BLaER1 treated with 17β-estradiol and CSF1 and Interleukin-3, amounts not matched to agents 10 nM and 100 nM (cell line): ENCODE measurements at regions not wholly inside any gene's neighbourhood (a gene's known extent, or its start where the extent isn't known, plus 50 kb on each side); places are given as distances from the start of the nearest gene placed in this dataset.

Experiments
- H3K27ac ChIP-seq, 11 experiments: shearing (Covaris generic); formaldehyde crosslinking; 2 replicates each; pipeline ENCODE4 v1.8.1; 2022
- H3K27me3 ChIP-seq, 11 experiments: shearing (Covaris generic); formaldehyde crosslinking; 2 replicates each; pipeline ENCODE4 v1.8.1; 2022
- H3K36me3 ChIP-seq, 11 experiments: shearing (Covaris generic); formaldehyde crosslinking; 2 replicates each; pipeline ENCODE4 v1.8.1; 2022
- H3K4me1 ChIP-seq, 10 experiments: shearing (Covaris generic); formaldehyde crosslinking; 2 replicates each; pipeline ENCODE4 v1.8.1; 2022
- H3K4me2 ChIP-seq, 11 experiments: shearing (Covaris generic); formaldehyde crosslinking; 2 replicates each; pipeline ENCODE4 v1.8.1; 2022
- H3K4me3 ChIP-seq, 10 experiments: shearing (Covaris generic); formaldehyde crosslinking; 2 replicates each; pipeline ENCODE4 v1.8.1; 2022
- H3K9ac ChIP-seq, 11 experiments: shearing (Covaris generic); formaldehyde crosslinking; 2 replicates each; pipeline ENCODE4 v1.8.1; 2022
- H3K9me3 ChIP-seq, 11 experiments: shearing (Covaris generic); formaldehyde crosslinking; replicated peaks in 1 of 11; 2 replicates each; pipeline ENCODE4 v1.8.1; 2022
- H4K20me1 ChIP-seq, 11 experiments: shearing (Covaris generic); formaldehyde crosslinking; 2 replicates each; pipeline ENCODE4 v1.8.1; 2022
- Cebpa-rat ChIP-seq, 11 experiments: shearing (Covaris generic); IDR thresholded peaks; 2 replicates each; pipeline ENCODE4 v1.8.1; 2022

DNA sequence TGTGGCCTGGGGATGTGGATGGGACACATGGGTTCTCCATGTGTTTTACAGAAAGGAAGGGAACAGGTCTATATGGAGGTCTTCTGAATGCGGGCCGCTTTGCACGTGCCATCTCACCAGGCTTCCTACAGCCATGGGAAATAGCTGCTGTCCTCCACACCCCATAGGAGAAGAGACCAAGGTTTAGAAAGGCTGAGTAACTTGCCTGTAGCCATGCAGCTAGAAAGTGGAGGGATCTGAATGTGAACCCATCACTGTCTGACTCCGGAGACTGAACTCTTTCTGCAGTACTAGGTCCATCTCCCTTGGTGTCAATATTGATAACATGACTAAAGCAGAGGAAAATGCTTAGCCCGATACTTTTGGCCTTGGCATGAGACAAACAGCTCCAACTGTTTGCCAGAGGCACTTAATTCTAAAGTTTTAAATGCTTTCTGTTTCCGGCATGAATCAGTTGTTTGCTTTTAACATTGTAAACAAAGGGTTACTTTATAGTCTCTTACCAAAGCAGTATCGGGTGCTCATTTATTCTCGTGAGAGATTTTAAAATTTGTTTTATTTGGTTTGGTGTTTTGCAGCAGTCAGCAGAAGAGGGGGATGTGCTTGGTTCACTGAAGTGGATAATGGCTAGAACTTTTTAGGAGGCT lies 64.8 kb upstream of the LOXL4 start:
- H3K9ac ChIP-seq: no peak overlapping the region
- H3K27me3 ChIP-seq: no peaks in the 10 kb centered on the region
- no peak overlapping the region for H3K27ac ChIP-seq
- H3K36me3 ChIP-seq: no peaks in the 10 kb centered on the region
- no peak overlapping the region for H3K4me2 ChIP-seq
- no peak for TF ChIP-seq Cebpa-rat (IDR thresholded peaks at IDR 0.05)
- no peak overlapping the region for H3K4me3 ChIP-seq
- H3K4me1 ChIP-seq: peaks cover 0 to 26% (median 7%) of the 10 kb centered on the region in 10 experiments; a peak in 12 of 20 replicates
- no peaks in the 10 kb centered on the region for H4K20me1 ChIP-seq
- H3K9me3 ChIP-seq: peaks cover 0 to 12% (median 7%) of the 10 kb centered on the region in 11 experiments; a peak in 17 of 22 replicates

- H3K9ac ChIP-seq: no peak overlapping the region
- peaks cover 0 to 6% (median 0%) of the 10 kb centered on the region in 11 experiments; a peak in 5 of 22 replicates for H3K27me3 ChIP-seq
- peak overlapping the region in 2 of 11 experiments; percentile 2 to 8; a peak in 2 of 22 replicates for H3K4me2 ChIP-seq
- H3K4me3 ChIP-seq: no peak overlapping the region
- H4K20me1 ChIP-seq: no peaks in the 10 kb centered on the region
- peaks cover 3 to 31% (median 15%) of the 10 kb centered on the region in 10 experiments; a peak in 16 of 20 replicates for H3K4me1 ChIP-seq
- H3K36me3 ChIP-seq: no peaks in the 10 kb centered on the region
- no peak for TF ChIP-seq Cebpa-rat (IDR thresholded peaks at IDR 0.05)
- peaks cover 0 to 12% (median 7%) of the 10 kb centered on the region in 11 experiments; a peak in 17 of 22 replicates for H3K9me3 ChIP-seq
- no peak overlapping the region for H3K27ac ChIP-seq
These were observed 63.9 kb upstream of the LOXL4 start for GRCh38 chr10:98331885-98332284.

DNA sequence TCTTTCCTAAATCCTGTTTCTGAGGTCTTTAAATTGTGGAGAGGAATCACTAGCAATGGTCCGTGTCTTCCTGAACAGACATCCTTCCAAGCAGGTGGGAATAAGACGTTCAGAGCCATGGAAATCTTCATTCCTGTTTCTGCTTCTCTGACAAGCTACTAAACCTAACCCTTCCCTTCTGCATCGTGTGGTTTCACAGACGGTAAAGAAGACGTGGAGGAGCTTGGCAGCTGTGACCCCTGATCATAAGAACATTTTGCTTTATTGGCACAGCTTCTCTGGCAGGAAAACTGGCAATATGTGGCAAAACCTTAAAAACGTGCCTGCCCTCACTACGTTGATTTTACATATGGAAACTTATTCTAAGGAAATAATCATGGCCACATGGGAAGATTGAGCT lies 63.0 kb upstream of the LOXL4 start:
- Histone ChIP-seq H3K4me3 (no peak overlapping the region), H3K9me3 (peaks cover 0 to 12% (median 7%) of the 10 kb centered on the region in 11 experiments; a peak in 17 of 22 replicates), H3K27me3 (peaks cover 0 to 15% (median 0%) of the 10 kb centered on the region in 11 experiments; a peak in 5 of 22 replicates), H3K4me1 (peaks cover 6 to 40% (median 23%) of the 10 kb centered on the region in 10 experiments; a peak in 16 of 20 replicates), H4K20me1 (no peaks in the 10 kb centered on the region), H3K27ac (no peak overlapping the region), H3K9ac (no peak overlapping the region), H3K4me2 (peak overlapping the region in 4 of 11 experiments; percentile 3 to 40 (median 24); a peak in 4 of 22 replicates), H3K36me3 (no peaks in the 10 kb centered on the region)
- TF ChIP-seq Cebpa-rat (IDR thresholded peaks at IDR 0.05): no peak

DNA sequence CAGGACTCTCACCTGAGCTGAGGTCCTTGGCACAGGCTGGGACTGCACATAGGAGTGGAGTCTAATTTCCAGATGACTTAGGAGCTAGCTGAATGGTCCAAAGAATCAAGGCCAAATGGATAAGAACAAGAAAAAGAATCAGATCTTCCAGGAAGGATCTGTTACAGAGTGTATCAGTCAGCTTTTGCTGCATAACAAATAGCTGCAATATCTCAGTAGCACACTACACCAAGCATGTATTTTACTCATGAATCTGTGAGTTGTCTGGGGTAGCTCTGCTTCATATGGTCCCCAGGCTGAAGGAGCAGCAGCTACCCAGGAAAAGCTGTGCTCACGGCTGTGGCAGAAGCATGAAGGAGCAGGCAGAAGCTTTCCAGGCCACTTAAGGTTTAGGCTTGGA lies 60.6 kb upstream of the LOXL4 start:
- no peaks in the 10 kb centered on the region for H4K20me1 ChIP-seq
- H3K4me3 ChIP-seq: no peak overlapping the region
- H3K27me3 ChIP-seq: peaks cover 0 to 16% (median 0%) of the 10 kb centered on the region in 11 experiments; a peak in 5 of 22 replicates
- H3K27ac ChIP-seq: no peak overlapping the region
- no peak for TF ChIP-seq Cebpa-rat (IDR thresholded peaks at IDR 0.05)
- no peak overlapping the region for H3K4me2 ChIP-seq
- no peak overlapping the region for H3K9ac ChIP-seq
- peaks cover 0 to 12% (median 7%) of the 10 kb centered on the region in 11 experiments; a peak in 17 of 22 replicates for H3K9me3 ChIP-seq
- H3K4me1 ChIP-seq: peaks cover 19 to 48% (median 31%) of the 10 kb centered on the region in 10 experiments
- H3K36me3 ChIP-seq: no peaks in the 10 kb centered on the region

DNA sequence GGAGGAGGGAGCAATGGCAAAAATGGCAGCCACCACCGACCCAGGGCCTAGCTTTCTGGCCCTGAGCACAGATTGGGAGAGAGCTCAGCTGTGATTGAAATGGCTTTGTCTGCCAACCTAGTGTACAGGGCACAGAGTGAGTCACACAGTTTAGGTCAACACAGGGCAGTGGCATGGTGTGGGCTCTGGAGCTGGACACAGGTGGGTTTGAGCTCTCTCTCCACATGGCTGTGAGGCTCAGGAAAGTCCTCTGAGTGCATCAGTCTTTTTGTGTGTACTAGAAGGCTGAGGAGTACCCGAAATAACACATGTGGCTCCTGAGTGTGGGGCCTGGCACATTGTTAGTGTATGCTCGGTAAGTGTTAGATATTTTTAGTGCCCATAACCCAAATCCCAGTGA lies 60.2 kb upstream of the LOXL4 start:
- peak overlapping the region in 7 of 11 experiments; percentile 36 to 74 (median 62); a peak in 12 of 22 replicates for H3K4me2 ChIP-seq
- no peaks in the 10 kb centered on the region for H3K36me3 ChIP-seq
- TF ChIP-seq Cebpa-rat (IDR thresholded peaks at IDR 0.05): no peak
- H3K27ac ChIP-seq: no peak overlapping the region
- peaks cover 23 to 53% (median 35%) of the 10 kb centered on the region in 10 experiments for H3K4me1 ChIP-seq
- no peak overlapping the region for H3K9ac ChIP-seq
- peaks cover 0 to 16% (median 0%) of the 10 kb centered on the region in 11 experiments; a peak in 5 of 22 replicates for H3K27me3 ChIP-seq
- H3K4me3 ChIP-seq: no peak overlapping the region
- peaks cover 0 to 12% (median 7%) of the 10 kb centered on the region in 11 experiments; a peak in 17 of 22 replicates for H3K9me3 ChIP-seq
- H4K20me1 ChIP-seq: no peaks in the 10 kb centered on the region

DNA sequence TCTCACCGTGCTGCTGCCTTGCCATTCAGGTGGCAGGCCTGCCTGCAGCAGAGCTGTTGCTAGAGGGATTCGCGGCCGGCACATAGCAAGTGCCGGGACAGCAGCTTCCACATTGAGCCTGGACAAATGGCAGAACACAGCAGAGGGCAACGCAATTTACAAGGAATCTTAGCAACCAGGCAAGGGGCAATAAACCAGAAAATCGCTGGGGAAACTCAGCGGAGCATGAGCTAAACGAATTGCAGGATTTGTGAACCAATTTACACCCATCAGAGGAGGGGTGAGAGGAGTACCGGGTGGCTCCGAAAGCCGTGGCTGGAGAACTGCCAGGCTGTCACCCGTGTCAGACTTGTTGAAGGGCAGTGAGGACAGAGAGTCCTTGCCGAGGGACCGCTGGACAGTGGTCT lies 58.6 kb upstream of the LOXL4 start:
- H3K27ac ChIP-seq: no peak overlapping the region
- no peaks in the 10 kb centered on the region for H4K20me1 ChIP-seq
- peaks cover 0 to 12% (median 7%) of the 10 kb centered on the region in 11 experiments; a peak in 17 of 22 replicates for H3K9me3 ChIP-seq
- H3K4me2 ChIP-seq: peak overlapping the region in 9 of 11 experiments; percentile 24 to 74 (median 55); a peak in 19 of 22 replicates
- peaks cover 39 to 64% (median 51%) of the 10 kb centered on the region in 10 experiments for H3K4me1 ChIP-seq
- no peak overlapping the region for H3K4me3 ChIP-seq
- peak overlapping the region in 2 of 11 experiments; percentile 14 to 15; a peak in 3 of 22 replicates for H3K9ac ChIP-seq
- peaks cover 0 to 17% (median 0%) of the 10 kb centered on the region in 11 experiments; a peak in 5 of 22 replicates for H3K27me3 ChIP-seq
- no peaks in the 10 kb centered on the region for H3K36me3 ChIP-seq
- TF ChIP-seq Cebpa-rat (IDR thresholded peaks at IDR 0.05): no peak

GRCh38 chr10:98323221-98324164 lies 55.5 kb upstream of the LOXL4 start:
- H3K4me3 ChIP-seq: no peak overlapping the region
- H3K36me3 ChIP-seq: no peaks in the 10 kb centered on the region
- peaks cover 0 to 5% (median 2%) of the 10 kb centered on the region in 11 experiments; a peak in 17 of 22 replicates for H3K9me3 ChIP-seq
- H3K9ac ChIP-seq: no peak overlapping the region
- peaks cover 48 to 77% (median 69%) of the 10 kb centered on the region in 10 experiments for H3K4me1 ChIP-seq
- no peaks in the 10 kb centered on the region; a peak in 1 of 22 replicates for H4K20me1 ChIP-seq
- peak overlapping the region; percentile 50 to 94 (median 80) for H3K4me2 ChIP-seq
- H3K27me3 ChIP-seq: peaks cover 0 to 31% (median 0%) of the 10 kb centered on the region in 11 experiments; a peak in 5 of 22 replicates
- peak overlapping the region in 2 of 11 experiments; percentile 21 to 43; a peak in 1 of 22 replicates for H3K27ac ChIP-seq
- TF ChIP-seq Cebpa-rat (IDR thresholded peaks at IDR 0.05): no peak

- H3K9ac ChIP-seq: peak overlapping the region in 6 of 11 experiments; percentile 8 to 48 (median 34); a peak in 8 of 22 replicates
- peak overlapping the region in 2 of 10 experiments; percentile 11 to 27; a peak in 2 of 20 replicates for H3K4me3 ChIP-seq
- no peaks in the 10 kb centered on the region; a peak in 1 of 22 replicates for H4K20me1 ChIP-seq
- no peaks in the 10 kb centered on the region for H3K36me3 ChIP-seq
- H3K9me3 ChIP-seq: peaks cover 0 to 8% (median 0%) of the 10 kb centered on the region in 11 experiments; a peak in 2 of 22 replicates
- peak overlapping the region in 2 of 11 experiments; percentile 10 to 43; a peak in 2 of 22 replicates for H3K27ac ChIP-seq
- no peak for TF ChIP-seq Cebpa-rat (IDR thresholded peaks at IDR 0.05)
- H3K27me3 ChIP-seq: peaks cover 0 to 19% (median 0%) of the 10 kb centered on the region in 11 experiments; a peak in 4 of 22 replicates
- peaks cover 58 to 67% (median 63%) of the 10 kb centered on the region in 10 experiments for H3K4me1 ChIP-seq
- H3K4me2 ChIP-seq: peak overlapping the region; percentile 50 to 94 (median 80)
These were observed 53.3 kb upstream of the LOXL4 start for GRCh38 chr10:98321186-98321780.
